RPMI7951 (cell line): ENCODE measurements at regions not wholly inside any gene's neighbourhood (a gene's known extent, or its start where the extent isn't known, plus 50 kb on each side); places are given as distances from the start of the nearest gene placed in this dataset.

Experiments used
- DNase-seq: peaks from one replicate; pipeline ENCODE4 v3.0.0-alpha.2; 2012; ENCODE audit warnings: low read depth

- no peak for DNase-seq
Measured at GRCh38 chr2:106978647-106979046, 92.7 kb upstream of the ST6GAL2 start.

- no peak for DNase-seq
Measured at GRCh38 chr2:106981491-106981890, 95.5 kb upstream of the ST6GAL2 start.

- DNase-seq, result no peak
Measured at GRCh38 chr2:106982350-106982749, 96.4 kb upstream of the ST6GAL2 start.

- no peak for DNase-seq
Measured at GRCh38 chr2:106983305-106983704, 97.3 kb upstream of the ST6GAL2 start.

GRCh38 chr2:106988361-106988760 is 102.4 kb upstream of the ST6GAL2 start:
- DNase-seq, result no peak

GRCh38 chr2:106990297-106990696 is 104.3 kb upstream of the ST6GAL2 start:
- peak; percentile 99 for DNase-seq

GRCh38 chr2:106991866-106992265 is 105.9 kb upstream of the ST6GAL2 start:
- no peak for DNase-seq

GRCh38 chr2:106995556-106995955 is 109.6 kb upstream of the ST6GAL2 start:
- DNase-seq, result peak; percentile 76

- no peak for DNase-seq
Measured at GRCh38 chr2:106996171-106996769, 110.3 kb upstream of the ST6GAL2 start.

GRCh38 chr2:106997204-106997603 is 111.2 kb upstream of the ST6GAL2 start:
- DNase-seq, result no peak

GRCh38 chr2:107001062-107001461 is 115.1 kb upstream of the ST6GAL2 start:
- DNase-seq, result peak; percentile 61

- no peak for DNase-seq
Measured at GRCh38 chr2:107001551-107001950, 115.6 kb upstream of the ST6GAL2 start.

- peak; percentile 94 for DNase-seq
Measured at GRCh38 chr2:107001964-107002696, 116.2 kb upstream of the ST6GAL2 start.

- DNase-seq, result peak; percentile 74
Measured at GRCh38 chr2:107002735-107003134, 116.8 kb upstream of the ST6GAL2 start.

- no peak for DNase-seq
Measured at GRCh38 chr2:107005853-107006252, 119.9 kb upstream of the ST6GAL2 start.

- no peak for DNase-seq
Measured at GRCh38 chr2:107006836-107007235, 120.9 kb upstream of the ST6GAL2 start.

GRCh38 chr2:107007927-107008326 is 122.0 kb upstream of the ST6GAL2 start:
- DNase-seq, result peak; percentile 36

- DNase-seq, result peak; percentile 35
Measured at GRCh38 chr2:107008843-107009242, 122.9 kb upstream of the ST6GAL2 start.

- no peak for DNase-seq
Measured at GRCh38 chr2:107009275-107009674, 123.3 kb upstream of the ST6GAL2 start.

GRCh38 chr2:107012714-107013306 is 126.8 kb upstream of the ST6GAL2 start:
- no peak for DNase-seq

GRCh38 chr2:107013884-107014283 is 127.9 kb upstream of the ST6GAL2 start:
- DNase-seq, result no peak

GRCh38 chr2:107018366-107018765 is 132.4 kb upstream of the ST6GAL2 start:
- DNase-seq, result no peak

- no peak for DNase-seq
Measured at GRCh38 chr2:107020392-107020791, 134.4 kb upstream of the ST6GAL2 start.
